Retinal pigment epithelial cell (primary cell): ENCODE measurements at regions not wholly inside any gene's neighbourhood (a gene's known extent, or its start where the extent isn't known, plus 50 kb on each side); places are given as distances from the start of the nearest gene placed in this dataset.

Experiments used
- DNase-seq: peaks from one replicate; pipeline ENCODE4 v3.0.0-alpha.2; 2010; ENCODE audit warnings: low read depth
- H3K4me3 ChIP-seq: 2 replicates; pipeline ENCODE4 v1.5.1; 2011; ENCODE audit warnings: mild to moderate bottlenecking, low read length, control low read depth, moderate library complexity
- CTCF ChIP-seq: conservative IDR thresholded peaks from 2 replicates; pipeline ENCODE4 v1.5.1; 2011; ENCODE audit warnings: low read depth, low read length, control low read depth, inconsistent platforms

- no peak overlapping the region for H3K4me3 ChIP-seq
- no peak for DNase-seq
- TF ChIP-seq CTCF, result no peak
Measured at GRCh38 chr14:104502060-104502459, 77.5 kb upstream of the C14orf180 start.

- DNase-seq, result no peak
- H3K4me3 ChIP-seq, result no peak overlapping the region
- no peak for TF ChIP-seq CTCF
Measured at GRCh38 chr14:104503691-104504090, 75.9 kb upstream of the C14orf180 start.

- DNase-seq, result no peak
- no peak for TF ChIP-seq CTCF
- H3K4me3 ChIP-seq, result no peak overlapping the region
Measured at GRCh38 chr14:104504172-104504735, 75.3 kb upstream of the C14orf180 start.

- no peak for DNase-seq
- no peak for TF ChIP-seq CTCF
- no peak overlapping the region for H3K4me3 ChIP-seq
Measured at GRCh38 chr14:104505085-104506074, 74.2 kb upstream of the C14orf180 start.

GRCh38 chr14:104506461-104507253 is 72.9 kb upstream of the C14orf180 start:
- TF ChIP-seq CTCF, result no peak
- no peak for DNase-seq
- no peak overlapping the region for H3K4me3 ChIP-seq

GRCh38 chr14:104507443-104507842 is 72.1 kb upstream of the C14orf180 start:
- no peak overlapping the region for H3K4me3 ChIP-seq
- no peak for DNase-seq
- no peak for TF ChIP-seq CTCF
